HepG2 (cell line): ENCODE measurements at regions not wholly inside any gene's neighbourhood (a gene's known extent, or its start where the extent isn't known, plus 50 kb on each side); places are given as distances from the start of the nearest gene placed in this dataset.

Experiments used
- ATAC-seq: fragments of 200-7000 bp; cut with Tn5 transposase; 3 replicates; pipeline ENCODE4 v1.9.1; 2020; ENCODE audit warnings: mild to moderate bottlenecking, moderate library complexity
- BruUV-seq: library from RNA; stranded (reverse); fragments of 400-500 nt; replicated peaks from 2 replicates; lab custom pipeline; 2021; lab: Mats Ljungman, UMichigan
- CTCF ChIA-PET: fragments of 300-600 bp; formaldehyde crosslinking; extraction: SDS; loops from one replicate; lab custom pipeline; 2021; ENCODE audit warnings: low total read pairs, inconsistent platforms, low intra/inter-chr PET ratio; lab: Yijun Ruan, JAX
- POLR2A ChIA-PET: fragments of 350-600 bp; sonication (Branson Sonifier 250); formaldehyde crosslinking; loops from one replicate; lab custom pipeline; 2020; ENCODE audit warnings: antibody characterized with exemption, inconsistent platforms; lab: Yijun Ruan, JAX
- DNase-seq: peaks from one replicate; pipeline ENCODE4 v3.0.0-alpha.2; 2015; ENCODE audit warnings: low spot score
- FAIRE-seq: peaks from 3 replicates; lab custom pipeline; 2011; peaks lifted over from hg19 to GRCh38; lab: Jason Lieb, UNC
- H2AFZ ChIP-seq: one replicate; pipeline ENCODE4 v1.6.1; 2011; ENCODE audit warnings: low read length, inconsistent platforms
- H3K27ac ChIP-seq: fragments of 300-600 bp; 3 replicates; pipeline ENCODE4 v1.8.0; 2011; ENCODE audit warnings: mixed run types, mild to moderate bottlenecking, mixed read lengths, low read length, inconsistent platforms; ENCODE audit not compliant: insufficient read depth; ENCODE audit errors: extremely low read length
- H3K27me3 ChIP-seq, 2 experiments: fragments of 200-600 bp in 1 of 2; 2 replicates in 1 of 2; 3 replicates in 1 of 2; pipeline versions ENCODE4 v1.6.0 to v1.8.0; 2011; ENCODE audit warnings: low read length in 2 of 2, mild to moderate bottlenecking in 2 of 2, moderate library complexity in 2 of 2, inconsistent platforms in 1 of 2; ENCODE audit not compliant: insufficient read depth in 2 of 2, control insufficient read depth in 1 of 2
- H3K36me3 ChIP-seq, 2 experiments: fragments of 200-600 bp in 1 of 2; replicated peaks in 1 of 2; 2 replicates in 1 of 2; 3 replicates in 1 of 2; pipeline versions ENCODE4 v1.5.1 to v1.8.0; 2011; ENCODE audit warnings: low read length in 2 of 2, inconsistent platforms in 1 of 2; ENCODE audit not compliant: insufficient read depth in 2 of 2, control insufficient read depth in 1 of 2
- H3K4me1 ChIP-seq: 2 replicates; pipeline ENCODE4 v1.5.1; 2012; ENCODE audit warnings: low read length, inconsistent platforms; ENCODE audit not compliant: insufficient read depth
- H3K4me2 ChIP-seq: 2 replicates; pipeline ENCODE4 v1.6.0; 2011; ENCODE audit warnings: low read depth, low read length, inconsistent platforms
- H3K4me3 ChIP-seq, 3 experiments: fragments of 200-600 bp in 1 of 3; sonication (generic), shearing (Covaris generic) in 1 of 3; replicated peaks in 1 of 3; 2 replicates each; pipeline ENCODE4 v1.5.1; 2011 to 2016; ENCODE audit warnings: low read length in 3 of 3, inconsistent platforms in 2 of 3, low read depth in 2 of 3, mild to moderate bottlenecking in 2 of 3, control low read depth in 1 of 3, mixed read lengths in 1 of 3; ENCODE audit not compliant: insufficient read depth in 1 of 3
- H3K79me2 ChIP-seq: one replicate; pipeline ENCODE4 v1.6.1; 2011; ENCODE audit warnings: low read length, inconsistent platforms; ENCODE audit not compliant: insufficient read depth
- H3K9ac ChIP-seq: 2 replicates; pipeline ENCODE4 v1.6.0; 2011; ENCODE audit warnings: mild to moderate bottlenecking, low read depth, low read length, inconsistent platforms; ENCODE audit not compliant: insufficient read depth
- H3K9me3 ChIP-seq: 2 replicates; pipeline ENCODE4 v1.5.1; 2012; ENCODE audit warnings: mild to moderate bottlenecking, low read length
- H4K20me1 ChIP-seq: 2 replicates; pipeline ENCODE4 v1.6.0; 2011; ENCODE audit warnings: inconsistent platforms, mild to moderate bottlenecking, low read length, moderate library complexity; ENCODE audit not compliant: insufficient read depth
- CSRNP1 ChIP-seq: sonication (generic); formaldehyde crosslinking; IDR thresholded peaks from 2 replicates; pipeline ENCODE4 v1.8.1; 2023; ENCODE audit warnings: mild to moderate bottlenecking, missing genetic modification reagents
- ELF4 ChIP-seq: sonication (generic); formaldehyde crosslinking; IDR thresholded peaks from 2 replicates; pipeline ENCODE4 v1.5.0; 2020; ENCODE audit warnings: missing genetic modification reagents, mild to moderate bottlenecking, moderate library complexity, borderline replicate concordance
- GABPB1 ChIP-seq: IDR thresholded peaks from 2 replicates; pipeline ENCODE4 v1.6.1; 2016; ENCODE audit warnings: mild to moderate bottlenecking, missing genetic modification reagents, moderate library complexity, missing compliant biosample characterization
- NKX3-1 ChIP-seq: sonication (generic); formaldehyde crosslinking; IDR thresholded peaks from 2 replicates; pipeline ENCODE4 v1.5.0; 2020; ENCODE audit warnings: missing genetic modification reagents
- TARDBP ChIP-seq: sonication (generic); formaldehyde crosslinking; IDR thresholded peaks from 2 replicates; pipeline ENCODE4 v1.8.0; 2022; ENCODE audit warnings: mild to moderate bottlenecking, missing genetic modification reagents
- ZBTB21 ChIP-seq: sonication (generic); formaldehyde crosslinking; IDR thresholded peaks from 2 replicates; pipeline ENCODE4 v1.4.0; 2020; ENCODE audit warnings: missing genetic modification reagents
- ZBTB33 ChIP-seq: sonication (generic); formaldehyde crosslinking; IDR thresholded peaks from 2 replicates; pipeline ENCODE4 v1.4.0; 2020; ENCODE audit warnings: missing genetic modification reagents
- ZNF143 ChIP-seq: sonication (generic); formaldehyde crosslinking; IDR thresholded peaks from 2 replicates; pipeline ENCODE4 v1.4.0; 2020; ENCODE audit warnings: missing genetic modification reagents
- ZNF329 ChIP-seq: sonication (generic); formaldehyde crosslinking; IDR thresholded peaks from 2 replicates; pipeline ENCODE4 v1.9.0; 2021; ENCODE audit warnings: low read depth, mild to moderate bottlenecking, missing genetic modification reagents
- WGBS: methylation state at CpG from one replicate; pipeline ENCODE4 v1.1.6; 2017; ENCODE audit warnings: low lambda C conversion rate; 5-methylcytosine and 5-hydroxymethylcytosine counted together
- in situ Hi-C: cut with HindIII; loops from 2 replicates; pipeline ENCODE4 v1.10.0; 2017; ENCODE audit warnings: low pct_unique_long_range_greater_than_20kb; ENCODE audit not compliant: extremely low pct_ligation_motif_present
- intact Hi-C: fragments of 100-400 bp; cut with micrococcal nuclease; formaldehyde crosslinking; loops from one replicate; pipeline ENCODE4 v1.10.0; 2022; ENCODE audit not compliant: unreplicated experiment
- TF ChIP-seq, protein P1 (sequence below): sonication (generic); formaldehyde crosslinking; IDR thresholded peaks from 2 replicates; pipeline ENCODE4 v1.8.0; 2022; ENCODE audit warnings: missing genetic modification reagents, low read depth, mild to moderate bottlenecking, borderline replicate concordance

DNA sequence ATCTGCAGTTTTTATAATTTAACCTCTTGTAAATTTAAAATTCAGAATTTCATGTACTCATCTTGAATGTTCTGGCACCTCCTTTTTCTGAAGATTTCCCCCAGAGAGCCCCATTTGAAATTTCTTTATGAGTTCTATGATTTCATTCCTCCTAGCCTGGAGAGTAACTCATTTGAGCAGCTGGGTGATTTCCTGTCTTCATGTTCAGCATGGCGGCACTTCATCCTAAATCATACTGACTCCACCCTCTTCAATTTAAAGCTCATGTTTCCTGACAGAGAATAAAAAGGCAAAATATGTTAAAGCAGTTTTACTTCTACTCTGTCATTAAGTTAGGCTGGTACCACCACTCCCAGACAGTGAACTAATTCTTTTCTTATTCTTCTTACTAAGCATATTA, 250.9 kb upstream of the POU3F2 start:
- Histone ChIP-seq H3K4me1 (no peaks in the 10 kb centered on the region), H3K79me2 (no peaks in the 10 kb centered on the region), H3K9me3 (no peaks in the 10 kb centered on the region), H3K4me3 (no peak overlapping the region), H2AFZ (no peak overlapping the region), H3K9ac (no peak overlapping the region), H3K4me2 (no peak overlapping the region), H4K20me1 (no peaks in the 10 kb centered on the region), H3K27ac (no peak overlapping the region), H3K36me3 (no peaks in the 10 kb centered on the region), H3K27me3 (no peaks in the 10 kb centered on the region; a peak in 1 of 5 replicates)
- ATAC-seq (no peak), FAIRE-seq (no peak), DNase-seq (no peak)
- ChIA-PET CTCF (no interaction called here), POLR2A (no interaction called here)
- TF ChIP-seq ZNF143 (CRISPR knock-in tag), result no peak
- TF ChIP-seq, protein P1, sequence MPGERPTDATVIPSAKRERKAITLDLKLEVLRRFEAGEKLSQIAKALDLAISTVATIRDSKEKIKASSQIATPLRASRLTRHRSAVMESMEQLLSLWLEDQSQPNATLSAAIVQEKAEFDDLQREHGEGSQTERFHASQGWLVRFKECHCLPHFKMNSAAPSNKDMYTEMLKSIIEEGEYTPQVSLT (CRISPR knock-in tag), result no peak
- TF ChIP-seq ZBTB33 (CRISPR knock-in tag), result no peak
- no peak for TF ChIP-seq ELF4 (CRISPR knock-in tag)
- TF ChIP-seq GABPB1 (CRISPR knock-in tag), result no peak
- TF ChIP-seq ZBTB21 (CRISPR knock-in tag), result no peak
- no peak for TF ChIP-seq ZNF329 (CRISPR knock-in tag)
- no peak for TF ChIP-seq NKX3-1 (CRISPR knock-in tag)
- TF ChIP-seq CSRNP1 (CRISPR knock-in tag), result no peak
- TF ChIP-seq TARDBP (CRISPR knock-in tag), result no peak
- no TSS peak for BruUV-seq
- in situ Hi-C loops (no loop called here), intact Hi-C loops (no loop called here)
- WGBS, result 0% methylated on average over 1 of the region's 1 CpG
